ENCODE measurements at regions not wholly inside any gene's neighbourhood (a gene's known extent, or its start where the extent isn't known, plus 50 kb on each side); places are given as distances from the start of the nearest gene placed in this dataset.
"Not testable (repeated sequence)": the region's sequence is repeated elsewhere in the genome, so short reads cannot be mapped to it uniquely, and the experiment has no call there.

DNA sequence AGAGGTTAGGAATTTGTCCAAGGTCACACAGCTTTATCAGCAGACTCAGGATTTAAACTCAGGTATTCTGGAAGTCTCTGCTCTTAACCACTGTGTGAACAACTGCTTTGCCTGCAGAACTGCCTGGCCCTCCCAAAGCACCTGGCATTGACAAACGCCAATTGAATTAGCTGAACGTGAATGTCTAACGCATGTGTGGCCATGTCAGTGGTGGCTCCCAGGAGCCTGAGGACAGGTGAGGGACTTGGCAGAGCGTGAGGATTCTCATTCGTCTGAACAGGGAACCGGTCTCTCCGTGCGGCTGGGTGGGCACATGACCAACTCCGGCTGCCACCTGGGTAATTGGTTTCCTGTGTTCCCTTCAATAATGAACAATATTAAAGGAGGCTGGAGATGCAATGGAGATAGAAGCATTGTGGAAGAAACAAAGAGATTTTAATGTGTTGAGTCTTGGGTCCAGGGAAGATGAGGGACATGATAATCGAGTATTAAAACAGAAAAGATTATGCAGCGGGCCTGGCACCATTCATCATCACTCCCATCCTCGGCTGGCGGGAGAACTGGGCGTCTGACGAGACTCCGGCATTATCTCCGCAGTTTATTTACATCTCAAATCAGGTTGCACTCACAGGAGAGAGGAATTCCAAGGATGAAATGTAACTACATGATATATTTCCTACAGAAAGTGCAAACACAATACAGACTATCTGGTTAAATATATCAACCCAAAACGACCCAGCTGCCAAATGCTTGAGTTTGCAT lies 113.5 kb downstream of the NPIPB5 start:
- no peak overlapping the region for H3K4me3 ChIP-seq (ENCODE audit: low read length)
- DNase-seq (ENCODE audit: low read depth, low spot score), result no peak

- no peak for DNase-seq (ENCODE audit: low read depth, low spot score)
- no peak overlapping the region for H3K4me3 ChIP-seq (ENCODE audit: low read length)
Observed at GRCh38 chr16:22624800-22625533, 114.3 kb downstream of the NPIPB5 start.

DNA sequence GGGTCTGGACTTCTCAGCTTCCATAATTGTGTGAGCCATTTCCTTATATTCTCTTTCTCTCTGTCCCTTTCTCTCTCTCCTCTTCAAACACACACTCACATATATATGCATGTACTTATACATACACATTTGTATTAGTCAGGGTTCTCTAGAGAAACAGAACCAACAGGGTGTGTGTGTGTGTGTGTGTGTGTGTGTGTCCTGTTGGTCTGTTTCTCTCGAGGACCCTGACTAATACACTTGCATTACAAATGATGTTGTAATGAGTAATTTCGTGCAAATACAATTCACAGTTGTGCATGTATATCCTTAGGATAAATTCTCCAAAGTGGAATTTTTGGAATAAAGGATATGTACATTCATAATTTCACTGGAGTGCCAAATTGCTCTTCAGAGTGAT lies 115.3 kb downstream of the NPIPB5 start:
- no peak for DNase-seq (ENCODE audit: low read depth, low spot score)

GRCh38 chr16:22627043-22627442 lies 116.4 kb downstream of the NPIPB5 start:
- no peak overlapping the region for H3K4me3 ChIP-seq (ENCODE audit: low read length)
- no peak for DNase-seq (ENCODE audit: low read depth, low spot score)

More for the DNA sequence above, 115.3 kb downstream of the NPIPB5 start:
- no peak overlapping the region for H3K4me3 ChIP-seq (ENCODE audit: low read length)

GRCh38 chr16:22628994-22629393 lies 118.3 kb downstream of the NPIPB5 start:
- H3K4me3 ChIP-seq (ENCODE audit: low read length), result no peak overlapping the region
- no peak for DNase-seq (ENCODE audit: low read depth, low spot score)

DNA sequence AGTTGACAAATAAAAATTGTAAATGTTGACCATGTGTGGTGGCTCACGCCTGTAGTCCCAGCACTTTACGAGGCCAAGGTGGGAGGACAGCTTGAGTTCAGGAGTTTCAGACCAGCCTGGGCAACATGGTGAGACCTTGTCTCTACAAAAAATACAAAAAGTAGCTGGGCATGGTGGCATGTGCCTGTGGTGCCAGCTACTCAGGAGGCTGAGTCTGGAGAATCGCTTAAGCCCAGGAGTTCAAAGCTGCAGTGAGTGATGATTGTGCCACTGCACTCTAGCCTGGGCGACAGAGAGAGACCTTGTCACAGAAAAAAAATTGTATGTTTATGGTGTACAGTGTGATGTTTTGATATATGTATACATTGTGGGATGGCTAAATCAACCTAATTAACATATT lies 119.6 kb downstream of the NPIPB5 start:
- H3K4me3 ChIP-seq (ENCODE audit: low read length), result no peak overlapping the region
- DNase-seq (ENCODE audit: low read depth, low spot score), result no peak

DNA sequence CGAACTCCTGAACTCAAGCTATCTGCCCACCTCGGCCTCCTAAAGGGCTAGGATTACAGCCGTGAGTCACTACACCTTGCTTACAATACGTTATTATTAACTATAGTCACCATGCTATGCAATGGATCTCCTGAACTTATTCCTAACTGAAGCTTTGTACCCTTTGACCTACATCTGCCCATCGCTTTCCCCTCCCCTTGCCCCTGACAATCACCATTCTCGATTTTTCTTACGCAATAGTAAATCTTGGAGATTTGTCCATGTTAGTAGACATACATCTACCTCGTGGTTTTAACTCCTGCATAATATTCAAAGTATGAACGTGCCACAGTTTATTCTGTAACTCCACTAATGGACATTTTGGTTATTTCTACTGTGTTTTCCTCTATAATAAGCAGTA lies 120.6 kb downstream of the NPIPB5 start:
- DNase-seq (ENCODE audit: low read depth, low spot score), result no peak
- no peak overlapping the region for H3K4me3 ChIP-seq (ENCODE audit: low read length)

DNA sequence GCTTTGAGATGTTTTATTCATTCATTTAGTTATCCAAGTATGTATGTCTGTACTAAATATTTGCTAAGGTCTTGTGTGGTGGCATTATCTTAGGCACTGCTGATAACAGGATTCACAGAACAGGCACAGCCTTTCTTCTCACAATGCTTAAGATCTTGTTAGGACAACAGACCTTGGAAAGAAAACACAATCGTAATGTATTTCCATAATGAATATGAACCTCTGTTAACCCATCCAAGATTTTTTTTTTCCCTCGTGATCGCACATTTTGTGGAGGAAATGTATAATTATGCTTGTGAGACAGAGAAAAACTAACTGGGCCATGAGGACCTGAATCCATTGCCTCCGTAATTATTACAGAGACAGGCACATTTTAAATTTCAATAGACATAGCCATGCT lies 121.9 kb downstream of the NPIPB5 start:
- no peak for DNase-seq (ENCODE audit: low read depth, low spot score)
- H3K4me3 ChIP-seq (ENCODE audit: low read length), result no peak overlapping the region

DNA sequence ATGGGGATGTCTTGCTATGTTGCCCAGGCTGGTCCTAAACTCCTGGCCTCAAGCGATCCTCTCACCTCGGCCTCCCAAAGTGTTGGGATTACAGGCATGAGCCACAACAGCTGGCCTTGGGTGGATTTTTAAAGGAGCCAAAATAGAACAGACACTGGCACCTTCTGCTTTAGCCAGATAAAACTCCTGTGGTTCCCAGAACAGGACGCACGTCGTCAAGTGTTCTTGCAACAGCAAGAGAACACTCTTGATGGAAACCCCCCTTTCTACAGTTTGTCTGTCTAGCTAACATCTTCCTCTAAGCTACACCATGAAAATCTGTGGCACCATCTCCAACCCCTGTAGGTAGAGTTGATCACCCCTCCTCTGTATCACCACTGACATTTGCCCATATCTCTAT lies 122.6 kb downstream of the NPIPB5 start:
- DNase-seq (ENCODE audit: low read depth, low spot score), result no peak

DNA sequence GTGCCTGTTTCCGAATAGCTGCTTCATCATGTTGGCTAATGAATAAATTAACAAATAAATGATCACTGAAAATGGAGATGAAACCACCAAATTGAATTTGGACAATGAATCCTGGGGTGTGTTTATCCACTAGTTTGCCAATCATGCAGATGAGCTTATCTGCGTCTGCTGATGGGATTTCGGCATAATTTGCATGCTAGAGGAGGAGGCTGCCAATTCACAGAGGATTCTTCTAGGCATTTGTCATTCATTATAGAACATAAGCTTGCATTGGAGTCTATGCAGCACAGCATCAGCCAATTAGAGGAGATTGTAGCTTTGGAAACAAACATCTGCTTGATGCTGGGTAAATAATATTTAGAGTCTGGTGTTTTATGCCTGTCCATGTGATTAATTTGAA lies 123.1 kb downstream of the NPIPB5 start:
- DNase-seq (ENCODE audit: low read depth, low spot score), result no peak
- H3K4me3 ChIP-seq (ENCODE audit: low read length), result no peak overlapping the region

More for the DNA sequence above, 122.6 kb downstream of the NPIPB5 start:
- H3K4me3 ChIP-seq (ENCODE audit: low read length), result no peak overlapping the region

DNA sequence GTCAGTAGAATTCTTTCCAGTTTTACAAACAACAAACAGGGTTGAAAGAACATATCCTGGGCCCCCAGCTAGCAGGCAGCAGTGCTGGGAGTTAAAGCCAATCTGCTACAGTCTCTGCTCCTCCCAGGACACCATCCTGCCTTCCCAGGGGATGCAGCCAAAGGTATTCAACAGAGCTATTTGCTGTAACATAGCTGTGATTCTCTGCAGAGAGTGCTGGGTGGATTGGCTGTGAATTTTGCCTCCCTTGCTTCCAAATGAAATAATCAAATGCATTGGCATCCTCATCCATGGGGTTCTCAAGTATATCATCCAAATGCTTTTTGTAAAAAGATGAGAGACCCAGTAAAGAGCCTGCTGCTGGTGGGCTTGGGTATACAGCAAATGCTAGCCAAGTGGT lies 124.3 kb downstream of the NPIPB5 start:
- DNase-seq (ENCODE audit: low read depth, low spot score), result no peak
- no peak overlapping the region for H3K4me3 ChIP-seq (ENCODE audit: low read length)

- DNase-seq (ENCODE audit: low read depth, low spot score), result no peak
- no peak overlapping the region for H3K4me3 ChIP-seq (ENCODE audit: low read length)
Observed at GRCh38 chr16:22635357-22635761, 124.7 kb downstream of the NPIPB5 start.

DNA sequence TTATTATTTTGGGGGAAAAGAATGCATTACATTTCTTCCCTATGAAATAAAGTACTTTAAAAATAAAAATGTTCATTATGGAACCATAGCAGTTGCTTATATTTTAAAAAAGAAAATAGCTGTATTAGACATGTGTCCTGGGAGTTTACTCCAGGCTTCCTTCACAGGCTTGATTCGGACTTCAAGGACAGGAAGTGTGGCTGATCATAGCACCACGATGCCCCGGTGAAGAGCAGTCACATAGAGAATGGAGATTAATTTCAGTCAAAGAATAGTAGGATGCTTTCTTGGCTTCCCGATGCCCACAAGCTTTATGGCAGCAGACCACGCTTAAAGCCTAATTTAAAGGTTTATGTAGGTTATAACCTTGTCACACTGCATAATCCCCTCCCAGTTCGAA lies 125.1 kb downstream of the NPIPB5 start:
- no peak for DNase-seq (ENCODE audit: low read depth, low spot score)
- H3K4me3 ChIP-seq (ENCODE audit: low read length), result no peak overlapping the region

GRCh38 chr16:22638393-22639206 lies 127.9 kb downstream of the NPIPB5 start:
- no peak overlapping the region for H3K4me3 ChIP-seq (ENCODE audit: low read length)
- no peak for DNase-seq (ENCODE audit: low read depth, low spot score)

GRCh38 chr16:22641131-22641628 lies 130.5 kb downstream of the NPIPB5 start:
- H3K4me3 ChIP-seq (ENCODE audit: low read length), result no peak overlapping the region
- peak; percentile 42 for DNase-seq (ENCODE audit: low read depth, low spot score)

- H3K4me3 ChIP-seq (ENCODE audit: low read length), result no peak overlapping the region
- no peak for DNase-seq (ENCODE audit: low read depth, low spot score)
Observed at GRCh38 chr16:22642416-22643088, 131.9 kb downstream of the NPIPB5 start.

GRCh38 chr16:22643203-22643602 lies 132.5 kb downstream of the NPIPB5 start:
- not testable (repeated sequence) for H3K4me3 ChIP-seq (ENCODE audit: low read length); DNase-seq (ENCODE audit: low read depth, low spot score)

DNA sequence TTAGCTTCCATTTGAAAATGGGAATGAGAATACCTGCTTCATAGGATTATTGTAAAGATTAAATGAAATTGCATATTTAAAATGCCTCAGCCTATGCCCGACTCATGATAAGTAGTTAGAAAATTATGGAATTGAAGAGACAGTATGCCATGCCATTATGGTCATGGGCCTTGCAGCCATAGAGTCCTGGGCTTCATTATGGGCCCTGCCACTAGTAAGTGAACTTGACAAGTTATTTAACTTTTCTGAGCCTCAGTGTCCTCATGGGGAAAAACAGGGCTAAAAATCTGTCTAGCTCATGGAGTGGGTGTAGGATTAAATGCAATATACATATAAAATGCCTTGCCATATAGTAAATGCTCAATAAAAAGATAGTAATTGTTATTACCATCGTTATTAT lies 133.2 kb downstream of the NPIPB5 start:
- DNase-seq (ENCODE audit: low read depth, low spot score), result no peak
- H3K4me3 ChIP-seq (ENCODE audit: low read length), result no peak overlapping the region

GRCh38 chr16:22645868-22646267 lies 135.2 kb downstream of the NPIPB5 start:
- no peak for DNase-seq (ENCODE audit: low read depth, low spot score)
- no peak overlapping the region for H3K4me3 ChIP-seq (ENCODE audit: low read length)

Data from Jurkat, Clone E6-1 (cell line).